Mesenteric fat pad (tissue), 1 donor: ENCODE measurements at regions not wholly inside any gene's neighbourhood (a gene's known extent, or its start where the extent isn't known, plus 50 kb on each side); places are given as distances from the start of the nearest gene placed in this dataset.
"Not testable (repeated sequence)": the region's sequence is repeated elsewhere in the genome, so short reads cannot be mapped to it uniquely, and the experiment has no call there.

Source experiments
- DNase-seq: peaks from one replicate; pipeline ENCODE4 v3.0.0-alpha.2; 2020; ENCODE audit warnings: low spot score
- donor health status: DM: yes; HTN: yes; CAD: no.

GRCh38 chr1:223046011-223046410 is 97.0 kb downstream of the TLR5 start:
- DNase-seq = no peak

- not testable (repeated sequence) for DNase-seq
Measured at GRCh38 chr1:223046463-223046862, 96.6 kb downstream of the TLR5 start.

- DNase-seq = no peak
Measured at GRCh38 chr1:223048026-223048425, 95.0 kb downstream of the TLR5 start.

GRCh38 chr1:223052462-223052861 is 90.6 kb downstream of the TLR5 start:
- no peak for DNase-seq

GRCh38 chr1:223052931-223053330 is 90.1 kb downstream of the TLR5 start:
- DNase-seq = no peak

DNA sequence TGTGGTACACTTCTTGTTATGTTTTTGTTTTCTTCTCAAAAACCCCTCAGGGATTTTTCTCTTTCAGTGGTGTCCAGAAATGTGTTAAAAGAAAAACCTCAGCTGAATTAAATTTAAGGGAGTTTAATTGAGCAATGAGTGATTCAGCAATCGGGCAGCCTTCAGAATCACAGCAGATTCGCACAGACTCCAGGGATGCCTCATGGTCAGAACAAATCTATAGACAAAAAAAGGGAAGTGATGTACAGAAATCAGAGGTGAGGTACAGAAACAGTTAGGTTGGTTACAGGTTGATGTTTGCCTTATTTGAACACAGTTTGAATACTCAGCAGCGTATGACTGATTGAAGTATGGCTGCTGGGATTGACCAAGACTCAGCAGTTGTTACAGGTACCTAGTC is 86.2 kb downstream of the TLR5 start:
- DNase-seq = no peak

- no peak for DNase-seq
Measured at GRCh38 chr1:223057569-223058093, 85.4 kb downstream of the TLR5 start.
